ENCODE measurements at regions not wholly inside any gene's neighbourhood (a gene's known extent, or its start where the extent isn't known, plus 50 kb on each side); places are given as distances from the start of the nearest gene placed in this dataset.
"Not testable (repeated sequence)": the region's sequence is repeated elsewhere in the genome, so short reads cannot be mapped to it uniquely, and the experiment has no call there.

GRCh38 chr5:74396913-74397622 lies 243.5 kb downstream of the ENC1 start:
- no peak for DNase-seq

- no peak for DNase-seq
Observed at GRCh38 chr5:74394916-74395880, 245.3 kb downstream of the ENC1 start.

GRCh38 chr5:74394528-74394915 lies 246.0 kb downstream of the ENC1 start:
- DNase-seq, result no peak

- DNase-seq, result no peak
Observed at GRCh38 chr5:74393943-74394342, 246.6 kb downstream of the ENC1 start.

- no peak for DNase-seq
Observed at GRCh38 chr5:74392711-74393351, 247.7 kb downstream of the ENC1 start.

GRCh38 chr5:74391410-74391809 lies 249.1 kb downstream of the ENC1 start:
- no peak for DNase-seq

GRCh38 chr5:74390822-74391221 lies 249.7 kb downstream of the ENC1 start:
- no peak for DNase-seq

GRCh38 chr5:74390306-74390637 lies 250.3 kb downstream of the ENC1 start:
- no peak for DNase-seq

GRCh38 chr5:74389531-74390305 lies 250.8 kb downstream of the ENC1 start:
- DNase-seq, result no peak

- not testable (repeated sequence) for DNase-seq
Observed at GRCh38 chr5:74388411-74388810, 252.1 kb downstream of the ENC1 start.

GRCh38 chr5:74386571-74387334 lies 253.8 kb downstream of the ENC1 start:
- no peak for DNase-seq

GRCh38 chr5:74384851-74385250 lies 255.7 kb downstream of the ENC1 start:
- no peak for DNase-seq

- no peak for DNase-seq
Observed at GRCh38 chr5:74382987-74383593, 257.4 kb downstream of the ENC1 start.

- no peak for DNase-seq
Observed at GRCh38 chr5:74382123-74382855, 258.2 kb downstream of the ENC1 start.

GRCh38 chr5:74380193-74380592 lies 260.3 kb downstream of the ENC1 start:
- no peak for DNase-seq

- DNase-seq, result no peak
Observed at GRCh38 chr5:74378464-74378863, 262.1 kb downstream of the ENC1 start.

GRCh38 chr5:74376187-74376586 lies 264.3 kb downstream of the ENC1 start:
- no peak for DNase-seq

GRCh38 chr5:74375271-74375670 lies 265.3 kb downstream of the ENC1 start:
- DNase-seq, result no peak

GRCh38 chr5:74374656-74375055 lies 265.9 kb downstream of the ENC1 start:
- DNase-seq, result no peak

- DNase-seq, result no peak
Observed at GRCh38 chr5:74373076-74373475, 267.5 kb downstream of the ENC1 start.

- DNase-seq, result no peak
Observed at GRCh38 chr5:74372502-74373064, 267.9 kb downstream of the ENC1 start.
